GM10248 (cell line): ENCODE measurements at regions not wholly inside any gene's neighbourhood (a gene's known extent, or its start where the extent isn't known, plus 50 kb on each side); places are given as distances from the start of the nearest gene placed in this dataset.

Source experiments
- CTCF ChIA-PET: fragments of 300-600 bp; sonication (Branson Sonifier 250); formaldehyde crosslinking; extraction: SDS; loops from one replicate; lab custom pipeline; 2021; ENCODE audit warnings: antibody characterized with exemption; lab: Yijun Ruan, JAX
- POLR2A ChIA-PET: fragments of 350-650 bp; sonication (Branson Sonifier 250); formaldehyde crosslinking; extraction: SDS; loops from one replicate; lab custom pipeline; 2020; ENCODE audit warnings: antibody characterized with exemption; lab: Yijun Ruan, JAX
- DNase-seq: peaks from one replicate; pipeline ENCODE4 v3.0.0; 2012; ENCODE audit errors: extremely low spot score
- TF ChIP-seq, protein P1 (sequence below): IDR thresholded peaks from 2 replicates; pipeline ENCODE4 v1.5.1; 2012; ENCODE audit warnings: mild to moderate bottlenecking, low read depth; ENCODE audit errors: extremely low read depth, missing control alignments, control extremely low read depth

- ChIA-PET CTCF (no interaction called here), POLR2A (no interaction called here)
- no peak for DNase-seq
- TF ChIP-seq, protein P1, sequence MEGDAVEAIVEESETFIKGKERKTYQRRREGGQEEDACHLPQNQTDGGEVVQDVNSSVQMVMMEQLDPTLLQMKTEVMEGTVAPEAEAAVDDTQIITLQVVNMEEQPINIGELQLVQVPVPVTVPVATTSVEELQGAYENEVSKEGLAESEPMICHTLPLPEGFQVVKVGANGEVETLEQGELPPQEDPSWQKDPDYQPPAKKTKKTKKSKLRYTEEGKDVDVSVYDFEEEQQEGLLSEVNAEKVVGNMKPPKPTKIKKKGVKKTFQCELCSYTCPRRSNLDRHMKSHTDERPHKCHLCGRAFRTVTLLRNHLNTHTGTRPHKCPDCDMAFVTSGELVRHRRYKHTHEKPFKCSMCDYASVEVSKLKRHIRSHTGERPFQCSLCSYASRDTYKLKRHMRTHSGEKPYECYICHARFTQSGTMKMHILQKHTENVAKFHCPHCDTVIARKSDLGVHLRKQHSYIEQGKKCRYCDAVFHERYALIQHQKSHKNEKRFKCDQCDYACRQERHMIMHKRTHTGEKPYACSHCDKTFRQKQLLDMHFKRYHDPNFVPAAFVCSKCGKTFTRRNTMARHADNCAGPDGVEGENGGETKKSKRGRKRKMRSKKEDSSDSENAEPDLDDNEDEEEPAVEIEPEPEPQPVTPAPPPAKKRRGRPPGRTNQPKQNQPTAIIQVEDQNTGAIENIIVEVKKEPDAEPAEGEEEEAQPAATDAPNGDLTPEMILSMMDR = no peak
Measured at GRCh38 chr14:101030586-101030985, 127.1 kb upstream of the RTL1 start.

DNA sequence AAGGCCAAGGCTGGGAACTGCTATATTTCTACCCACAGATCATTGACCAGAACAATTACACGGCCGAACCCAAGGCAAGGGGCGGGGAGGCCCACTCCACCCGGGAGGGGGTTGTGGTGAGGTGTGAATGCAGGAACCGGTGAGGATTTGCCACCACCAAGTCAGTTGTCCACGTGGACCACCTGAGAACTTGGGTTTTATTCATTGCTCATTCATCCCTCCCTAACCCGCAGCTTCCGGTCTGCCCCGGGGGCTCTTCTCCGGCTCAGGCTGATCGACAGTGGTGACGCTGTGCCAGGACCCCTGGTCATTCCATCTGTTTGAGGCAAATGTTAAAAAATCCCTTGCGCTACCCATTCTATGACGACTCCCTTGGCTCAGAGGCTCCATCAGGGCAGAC is 127.7 kb upstream of the RTL1 start:
- TF ChIP-seq, protein P1 = no peak
- CTCF ChIA-PET = no interaction called here
- DNase-seq = no peak
- POLR2A ChIA-PET = no interaction called here

GRCh38 chr14:101031721-101032120 is 128.2 kb upstream of the RTL1 start:
- POLR2A ChIA-PET = no interaction called here

DNA sequence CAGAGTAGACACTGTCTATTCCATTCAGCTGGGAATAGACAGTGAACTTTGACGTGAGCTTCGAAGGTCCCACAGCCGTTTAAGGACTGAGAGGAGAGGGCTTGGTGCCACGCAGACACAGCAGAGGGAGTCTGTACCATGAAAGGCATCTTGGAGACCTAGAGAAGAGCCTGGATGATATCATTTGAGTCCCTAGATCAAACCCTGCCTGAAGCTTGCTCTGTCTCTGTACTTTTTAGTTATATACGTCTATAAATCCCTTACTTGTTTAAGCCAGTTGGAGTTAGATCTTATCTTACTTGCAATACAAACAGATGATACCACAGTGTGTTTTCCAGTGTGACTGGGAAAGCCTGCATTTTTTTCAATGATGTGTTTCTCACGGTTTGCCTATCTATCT is 128.9 kb upstream of the RTL1 start:
- ChIA-PET CTCF (no interaction called here), POLR2A (no interaction called here)
- no peak for DNase-seq
- TF ChIP-seq, protein P1 = no peak

More at GRCh38 chr14:101031721-101032120, 128.2 kb upstream of the RTL1 start:
- CTCF ChIA-PET = no interaction called here
- TF ChIP-seq, protein P1 = no peak
- DNase-seq = no peak

DNA sequence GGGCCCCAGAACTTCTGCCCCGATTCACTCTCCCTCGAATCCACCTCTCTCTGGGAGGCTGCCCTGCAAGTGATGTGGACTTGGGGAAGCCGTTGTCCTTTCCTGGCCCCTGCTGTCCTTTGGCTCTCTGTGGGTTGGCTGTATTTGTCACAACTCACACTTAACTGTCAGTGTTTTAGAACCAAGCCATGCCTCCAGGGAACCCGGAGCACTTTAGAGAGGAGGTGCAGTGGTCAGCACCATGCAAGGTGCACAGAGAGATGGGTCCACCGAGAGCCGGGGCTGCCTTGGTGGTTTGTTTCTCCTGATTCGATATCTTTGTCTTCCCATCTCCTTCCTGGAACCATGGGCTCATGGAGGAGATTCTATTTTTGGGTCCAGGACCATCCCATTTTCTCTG is 129.5 kb upstream of the RTL1 start:
- TF ChIP-seq, protein P1 = no peak
- no peak for DNase-seq
- ChIA-PET POLR2A (no interaction called here), CTCF (no interaction called here)

DNA sequence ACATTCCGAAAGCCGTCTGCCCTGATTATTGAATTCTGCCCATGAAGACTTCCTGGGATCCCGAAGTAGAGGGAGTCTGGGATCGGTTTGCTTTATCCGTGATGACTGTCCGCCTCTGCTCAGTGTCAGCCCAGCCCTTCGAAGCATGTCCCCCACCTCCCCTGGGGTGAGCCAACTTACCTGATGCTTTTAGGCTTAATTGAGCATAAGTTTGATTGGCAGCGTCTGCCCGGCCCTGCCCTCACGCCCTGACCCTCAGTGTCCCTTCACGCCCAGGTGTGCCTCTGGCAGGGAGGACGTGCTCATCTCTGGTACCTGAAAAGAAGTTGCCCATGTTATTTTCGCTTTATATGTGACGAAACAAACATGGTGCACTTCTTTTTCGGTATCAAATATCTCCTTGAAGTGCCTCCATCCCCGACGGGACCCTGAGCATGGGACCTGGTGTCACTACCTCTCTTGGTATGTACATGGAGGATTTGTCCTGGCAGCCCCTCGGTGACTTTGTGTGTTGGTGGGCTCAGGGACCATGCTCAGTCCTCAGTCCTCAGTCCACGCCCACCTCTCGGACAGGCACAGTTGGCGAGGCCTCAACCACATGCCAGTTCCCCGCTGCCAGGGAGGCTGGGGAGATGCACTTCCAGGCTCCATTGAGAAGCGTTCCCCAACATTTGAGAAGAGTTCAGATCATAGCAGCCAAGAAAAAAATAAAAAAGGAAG is 130.1 kb upstream of the RTL1 start:
- CTCF ChIA-PET = no interaction called here
- no peak for DNase-seq
- TF ChIP-seq, protein P1 = no peak
- POLR2A ChIA-PET = no interaction called here
